ENCODE measurements at regions not wholly inside any gene's neighbourhood (a gene's known extent, or its start where the extent isn't known, plus 50 kb on each side); places are given as distances from the start of the nearest gene placed in this dataset.

DNA sequence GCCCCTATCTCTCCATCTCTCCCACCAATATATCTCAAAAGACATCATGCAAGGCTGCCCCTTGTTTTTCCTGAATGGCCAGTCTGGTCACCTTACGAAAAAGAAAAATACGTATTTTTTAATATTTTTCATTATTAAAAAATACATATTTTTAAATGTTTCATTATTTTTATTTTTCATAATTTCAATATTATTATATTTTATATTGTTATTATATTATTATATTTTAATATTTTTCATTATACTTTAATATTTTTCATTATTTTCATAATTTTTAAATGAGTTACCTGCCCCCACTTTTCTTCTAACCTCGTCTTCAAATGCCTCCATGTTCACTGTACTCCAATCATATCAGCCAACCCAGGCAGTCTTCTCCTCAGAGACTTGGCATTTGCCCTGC, 116.0 kb upstream of the ERCC4 start:
- H3K36me3 ChIP-seq (ENCODE audit: control insufficient read depth, insufficient read depth, low read length): no peaks in the 10 kb centered on the region
- H2BK5ac ChIP-seq (ENCODE audit: low read depth, low read length, poor library complexity, severe bottlenecking): no peak overlapping the region
- H4K20me1 ChIP-seq (ENCODE audit: insufficient read depth, low read length): no peaks in the 10 kb centered on the region
- H2AK9ac ChIP-seq (replicated peaks; ENCODE audit: low read depth, low read length, poor library complexity): no peak overlapping the region
- dilution Hi-C loops (cut with HindIII; ENCODE audit: low sequenced_read_pairs, unreplicated experiment) (no loop called here), intact Hi-C loops (cut with micrococcal nuclease) (no loop called here), in situ Hi-C loops (cut with MboI; ENCODE audit: low sequenced_read_pairs) (no loop called here)
- peaks cover 12% of the 10 kb centered on the region for H3K9me3 ChIP-seq (ENCODE audit: control insufficient read depth, insufficient read depth, low read length)
- no TSS peak for BruUV-seq (replicated peaks)
- ChIA-PET POLR2A (ENCODE audit: unreplicated experiment) (no interaction called here), CTCF (no interaction called here)
- no peak overlapping the region for H2BK120ac ChIP-seq (ENCODE audit: low read depth, low read length)
- H3K79me1 ChIP-seq (ENCODE audit: low read depth in 1 of 2, low read length in 2 of 2): no peaks in the 10 kb centered on the region
- H3K4me2 ChIP-seq (ENCODE audit: low read depth, low read length): no peak overlapping the region
- no peaks in the 10 kb centered on the region for H3K9me1 ChIP-seq (ENCODE audit: insufficient read depth, low read length)
- H2BK15ac ChIP-seq (ENCODE audit: low read depth, low read length): no peak overlapping the region
- no peak overlapping the region for H3K18ac ChIP-seq (ENCODE audit: low read depth, low read length)
- no peak overlapping the region for H2BK20ac ChIP-seq (ENCODE audit: low read depth, low read length)
- no peak overlapping the region for H4K8ac ChIP-seq (ENCODE audit: low read depth in 2 of 2, low read length in 2 of 2)
- H3K4me3 ChIP-seq (ENCODE audit: insufficient read depth, low read depth, low read length): no peak overlapping the region
- ATAC-seq (ENCODE audit: low read depth) (no peak), DNase-seq (no peak)
- no peaks in the 10 kb centered on the region for H3K27me3 ChIP-seq (ENCODE audit: control insufficient read depth, insufficient read depth, low read length)
- H4K91ac ChIP-seq (ENCODE audit: insufficient read depth, low read depth, low read length): no peak overlapping the region
- no peak overlapping the region for H3K14ac ChIP-seq (replicated peaks; ENCODE audit: low read depth, low read length)
- H3K4ac ChIP-seq (ENCODE audit: low read depth, low read length): no peak overlapping the region
- TF ChIP-seq CHD1 (IDR thresholded peaks at IDR 0.05; ENCODE audit: low read depth, low read length) (no peak), SMC3 (IDR thresholded peaks at IDR 0.05; ENCODE audit: low read depth, low read length) (no peak), FOS (IDR thresholded peaks at IDR 0.05; ENCODE audit: low read depth, low read length) (no peak), MAFK (IDR thresholded peaks at IDR 0.05; ENCODE audit: low read depth, low read length) (no peak), MXI1 (IDR thresholded peaks at IDR 0.05; ENCODE audit: borderline replicate concordance, low read depth, low read length) (no peak), BHLHE40 (IDR thresholded peaks at IDR 0.05; ENCODE audit: low read depth, low read length) (no peak), CEBPB (IDR thresholded peaks at IDR 0.05; ENCODE audit: low read depth, low read length) (no peak), MAZ (IDR thresholded peaks at IDR 0.05; ENCODE audit: borderline replicate concordance, low read depth, low read length) (no peak), RFX5 (IDR thresholded peaks at IDR 0.05; ENCODE audit: low read depth, low read length) (no peak), POLR2A (IDR thresholded peaks at IDR 0.05; ENCODE audit: low read depth, low read length) (no peak)
- TF ChIP-seq, protein P1, sequence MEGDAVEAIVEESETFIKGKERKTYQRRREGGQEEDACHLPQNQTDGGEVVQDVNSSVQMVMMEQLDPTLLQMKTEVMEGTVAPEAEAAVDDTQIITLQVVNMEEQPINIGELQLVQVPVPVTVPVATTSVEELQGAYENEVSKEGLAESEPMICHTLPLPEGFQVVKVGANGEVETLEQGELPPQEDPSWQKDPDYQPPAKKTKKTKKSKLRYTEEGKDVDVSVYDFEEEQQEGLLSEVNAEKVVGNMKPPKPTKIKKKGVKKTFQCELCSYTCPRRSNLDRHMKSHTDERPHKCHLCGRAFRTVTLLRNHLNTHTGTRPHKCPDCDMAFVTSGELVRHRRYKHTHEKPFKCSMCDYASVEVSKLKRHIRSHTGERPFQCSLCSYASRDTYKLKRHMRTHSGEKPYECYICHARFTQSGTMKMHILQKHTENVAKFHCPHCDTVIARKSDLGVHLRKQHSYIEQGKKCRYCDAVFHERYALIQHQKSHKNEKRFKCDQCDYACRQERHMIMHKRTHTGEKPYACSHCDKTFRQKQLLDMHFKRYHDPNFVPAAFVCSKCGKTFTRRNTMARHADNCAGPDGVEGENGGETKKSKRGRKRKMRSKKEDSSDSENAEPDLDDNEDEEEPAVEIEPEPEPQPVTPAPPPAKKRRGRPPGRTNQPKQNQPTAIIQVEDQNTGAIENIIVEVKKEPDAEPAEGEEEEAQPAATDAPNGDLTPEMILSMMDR (conservative IDR thresholded peaks at IDR 0.05; ENCODE audit: low read depth, low read length): no peak
- no peak overlapping the region for H3K56ac ChIP-seq (ENCODE audit: extremely low read depth, insufficient read depth, low read length)
- H3K27ac ChIP-seq (ENCODE audit: insufficient read depth, low read length): no peak overlapping the region
- no peak overlapping the region for H2AFZ ChIP-seq (replicated peaks; ENCODE audit: low read length, poor library complexity)
- no peak overlapping the region for H4K5ac ChIP-seq (ENCODE audit: low read depth, low read length)
- no peak overlapping the region for H2AK5ac ChIP-seq (ENCODE audit: low read depth, low read length)
- no peak overlapping the region for H3K23ac ChIP-seq (ENCODE audit: low read depth, low read length)
- WGBS, 2 experiments (ENCODE audit: extremely low coverage in 2 of 2, insufficient read length in 1 of 2): no CpG with 5 or more reads among the region's 3 CpGs
- no peak overlapping the region for H3K9ac ChIP-seq (ENCODE audit: low read depth, low read length)
- no peaks in the 10 kb centered on the region for H3K4me1 ChIP-seq (ENCODE audit: control insufficient read depth, insufficient read depth, low read length)

Measured in IMR-90 (cell line).